H9 (cell line): ENCODE measurements at regions not wholly inside any gene's neighbourhood (a gene's known extent, or its start where the extent isn't known, plus 50 kb on each side); places are given as distances from the start of the nearest gene placed in this dataset.

Source experiments
- DNase-seq: peaks from one replicate; pipeline ENCODE4 v3.0.0-alpha.2; 2017
- H2AFZ ChIP-seq: one replicate; pipeline ENCODE4 v1.6.1; 2013; ENCODE audit warnings: mild to moderate bottlenecking, low read length, control low read depth, moderate library complexity
- H2AK5ac ChIP-seq: 2 replicates; pipeline ENCODE4 v1.6.1; 2013; ENCODE audit warnings: low read length, control low read depth, mixed read lengths; ENCODE audit not compliant: insufficient read length
- H2BK120ac ChIP-seq: one replicate; pipeline ENCODE4 v1.6.1; 2013; ENCODE audit warnings: low read depth, mild to moderate bottlenecking, low read length, control low read depth, inconsistent platforms; ENCODE audit not compliant: poor library complexity, severe bottlenecking
- H2BK12ac ChIP-seq: 2 replicates; pipeline ENCODE4 v1.6.1; 2013; ENCODE audit warnings: low read length, control low read depth, mixed read lengths, low read depth; ENCODE audit not compliant: insufficient read length
- H2BK15ac ChIP-seq: 2 replicates; pipeline ENCODE4 v1.6.1; 2013; ENCODE audit warnings: low read depth, low read length, control low read depth
- H2BK20ac ChIP-seq: one replicate; pipeline ENCODE4 v1.6.1; 2013; ENCODE audit warnings: low read depth, mild to moderate bottlenecking, low read length, control low read depth, inconsistent platforms; ENCODE audit not compliant: poor library complexity, severe bottlenecking
- H2BK5ac ChIP-seq: 2 replicates; pipeline ENCODE4 v1.6.1; 2013; ENCODE audit warnings: low read length, control low read depth, mixed read lengths; ENCODE audit not compliant: insufficient read length
- H3K14ac ChIP-seq: 2 replicates; pipeline ENCODE4 v1.6.1; 2013; ENCODE audit warnings: low read length, control low read depth; ENCODE audit not compliant: insufficient read depth
- H3K18ac ChIP-seq: 2 replicates; pipeline ENCODE4 v1.6.1; 2013; ENCODE audit warnings: low read depth, mild to moderate bottlenecking, mixed read lengths, low read length, control low read depth; ENCODE audit not compliant: insufficient read length
- H3K23ac ChIP-seq: 2 replicates; pipeline ENCODE4 v1.6.1; 2013; ENCODE audit warnings: low read length, control low read depth, mixed read lengths, low read depth; ENCODE audit not compliant: insufficient read length
- H3K23me2 ChIP-seq: 2 replicates; pipeline ENCODE4 v1.6.1; 2013; ENCODE audit warnings: low read depth, mild to moderate bottlenecking, mixed read lengths, low read length, control low read depth; ENCODE audit not compliant: insufficient read length, poor library complexity, severe bottlenecking
- H3K27ac ChIP-seq: 2 replicates; pipeline ENCODE4 v1.5.1; 2013; ENCODE audit warnings: low read length, control low read depth, mixed read lengths, low read depth; ENCODE audit not compliant: insufficient read length
- H3K27me3 ChIP-seq: 2 replicates; pipeline ENCODE4 v1.6.1; 2013; ENCODE audit warnings: low read length, control low read depth, inconsistent platforms; ENCODE audit not compliant: insufficient read depth
- H3K4ac ChIP-seq: 2 replicates; pipeline ENCODE4 v1.6.1; 2013; ENCODE audit warnings: low read depth, mild to moderate bottlenecking, control low read depth, inconsistent platforms, low read length, moderate library complexity
- H3K4me1 ChIP-seq: 2 replicates; pipeline ENCODE4 v1.6.1; 2013; ENCODE audit warnings: low read length, control low read depth, inconsistent platforms; ENCODE audit not compliant: insufficient read depth
- H3K4me2 ChIP-seq: 2 replicates; pipeline ENCODE4 v1.6.1; 2013; ENCODE audit warnings: low read length, control low read depth, mixed read lengths; ENCODE audit not compliant: insufficient read length, insufficient read depth
- H3K56ac ChIP-seq: 2 replicates; pipeline ENCODE4 v1.6.1; 2013; ENCODE audit warnings: low read depth, mild to moderate bottlenecking, mixed read lengths, low read length, control low read depth; ENCODE audit not compliant: insufficient read length
- H3K79me1 ChIP-seq: 2 replicates; pipeline ENCODE4 v1.6.1; 2013; ENCODE audit warnings: low read depth, mild to moderate bottlenecking, moderate library complexity, low read length, control low read depth, inconsistent platforms; ENCODE audit not compliant: insufficient read depth, poor library complexity, severe bottlenecking
- H3K79me2 ChIP-seq: 2 replicates; pipeline ENCODE4 v1.6.1; 2013; ENCODE audit warnings: low read length, control low read depth, inconsistent platforms; ENCODE audit not compliant: insufficient read depth
- H3K9ac ChIP-seq: 2 replicates; pipeline ENCODE4 v1.6.1; 2013; ENCODE audit warnings: low read length, control low read depth, mixed read lengths; ENCODE audit not compliant: insufficient read length; ENCODE audit errors: extremely low read depth
- H3K9me3 ChIP-seq: one replicate; pipeline ENCODE4 v1.6.1; 2013; ENCODE audit warnings: low read depth, low read length, inconsistent platforms; ENCODE audit not compliant: control insufficient read depth
- H3T11ph ChIP-seq: one replicate; pipeline ENCODE4 v1.6.1; 2013; ENCODE audit warnings: mild to moderate bottlenecking, low read length, control low read depth, inconsistent platforms
- H4K20me1 ChIP-seq: one replicate; pipeline ENCODE4 v1.6.1; 2013; ENCODE audit not compliant: control insufficient read depth, insufficient read length, insufficient read depth
- H4K5ac ChIP-seq: 2 replicates; pipeline ENCODE4 v1.6.1; 2013; ENCODE audit warnings: low read depth, mild to moderate bottlenecking, mixed read lengths, low read length, control low read depth; ENCODE audit not compliant: insufficient read length
- H4K8ac ChIP-seq: replicated peaks from 2 replicates; pipeline ENCODE4 v1.6.1; 2013; ENCODE audit warnings: low read length, control low read depth, mixed read lengths, low read depth; ENCODE audit not compliant: insufficient read length
- H4K91ac ChIP-seq: 2 replicates; pipeline ENCODE4 v1.6.1; 2013; ENCODE audit warnings: low read depth, mild to moderate bottlenecking, moderate library complexity, mixed read lengths, low read length, control low read depth; ENCODE audit not compliant: insufficient read length
- H3K27ac Mint-ChIP-seq, 3 experiments: 2 replicates in 2 of 3; 3 replicates in 1 of 3; pipeline ENCODE4 v1.8.0; 2020 to 2021; ENCODE audit warnings: mixed read lengths in 3 of 3, mild to moderate bottlenecking in 1 of 3, moderate library complexity in 1 of 3
- H3K27me3 Mint-ChIP-seq: 2 replicates; pipeline ENCODE4 v1.8.0; 2021; ENCODE audit warnings: low read depth, mild to moderate bottlenecking, moderate library complexity, mixed read lengths
- H3K36me3 Mint-ChIP-seq, 3 experiments: 2 replicates in 2 of 3; 3 replicates in 1 of 3; pipeline ENCODE4 v1.8.0; 2020 to 2021; ENCODE audit warnings: low read depth in 3 of 3, mixed read lengths in 3 of 3; ENCODE audit not compliant: insufficient read depth in 1 of 3
- H3K4me1 Mint-ChIP-seq, 2 experiments: 2 replicates each; pipeline ENCODE4 v1.8.0; 2020; ENCODE audit warnings: mixed read lengths in 2 of 2
- H3K4me3 Mint-ChIP-seq, 2 experiments: 2 replicates in 1 of 2; 3 replicates in 1 of 2; pipeline ENCODE4 v1.8.0; 2020 to 2021; ENCODE audit warnings: mild to moderate bottlenecking in 2 of 2, mixed read lengths in 2 of 2, moderate library complexity in 1 of 2
- H3K9me3 Mint-ChIP-seq, 2 experiments: 2 replicates in 1 of 2; 3 replicates in 1 of 2; pipeline ENCODE4 v1.8.0; 2020; ENCODE audit warnings: mild to moderate bottlenecking in 2 of 2, mixed read lengths in 2 of 2, moderate library complexity in 1 of 2
- CTCF ChIP-seq: fragments of 200-600 bp; sonication (generic); conservative IDR thresholded peaks from 3 replicates; pipeline ENCODE4 v1.8.0; 2021; ENCODE audit warnings: antibody characterized with exemption, mild to moderate bottlenecking
- WGBS: extraction: QIAGEN DNeasy Blood & Tissue Kit; methylation state at CpG from one replicate; pipeline ENCODE4 v1.1.7; 2013; ENCODE audit warnings: missing lambda C conversion rate, low lambda C conversion rate, mixed read lengths; ENCODE audit not compliant: insufficient read length; ENCODE audit errors: extremely low coverage; 5-methylcytosine and 5-hydroxymethylcytosine counted together

- H3K4me1 Mint-ChIP-seq, result peaks cover 8% of the 10 kb centered on the region in 2 experiments
- Histone ChIP-seq H2BK120ac (no peak overlapping the region), H4K8ac (no peak overlapping the region), H4K5ac (no peak overlapping the region), H3K79me1 (no peaks in the 10 kb centered on the region), H3K56ac (no peak overlapping the region), H4K91ac (no peak overlapping the region), H2AK5ac (no peak overlapping the region), H3K9ac (no peak overlapping the region), H3K18ac (no peak overlapping the region), H2BK20ac (no peak overlapping the region), H3K23me2 (no peaks in the 10 kb centered on the region), H3K9me3 (no peaks in the 10 kb centered on the region), H2BK15ac (no peak overlapping the region), H3K4me2 (no peak overlapping the region), H3K23ac (no peak overlapping the region), H3K4ac (no peak overlapping the region), H3T11ph (no peak overlapping the region), H3K14ac (no peak overlapping the region), H3K79me2 (no peaks in the 10 kb centered on the region), H3K27ac (no peak overlapping the region), H3K27me3 (no peaks in the 10 kb centered on the region), H3K4me1 (no peaks in the 10 kb centered on the region; the same call in 1 of the 2 replicates), H2AFZ (no peak overlapping the region), H2BK12ac (no peak overlapping the region), H2BK5ac (no peak overlapping the region), H4K20me1 (no peaks in the 10 kb centered on the region)
- no peak overlapping the region for H3K27ac Mint-ChIP-seq
- H3K9me3 Mint-ChIP-seq, result peaks cover 0 to 2% of the 10 kb centered on the region in 2 experiments; a peak in 1 of 5 replicates
- no peak for TF ChIP-seq CTCF
- no CpG with 5 or more reads among the region's 4 CpGs for WGBS
- no peak for DNase-seq
- H3K4me3 Mint-ChIP-seq, result no peak overlapping the region
- H3K36me3 Mint-ChIP-seq, result no peaks in the 10 kb centered on the region
- H3K27me3 Mint-ChIP-seq, result peaks cover 1% of the 10 kb centered on the region; the same call in 1 of the 2 replicates
These were observed 573.4 kb downstream of the TSN start for GRCh38 chr2:122328816-122329215.
